IMR-90 (cell line): ENCODE measurements at regions not wholly inside any gene's neighbourhood (a gene's known extent, or its start where the extent isn't known, plus 50 kb on each side); places are given as distances from the start of the nearest gene placed in this dataset.

Source experiments
- ATAC-seq: fragments of 200-7000 bp; cut with Tn5 transposase; 2 replicates; pipeline ENCODE4 v1.9.1; 2020; ENCODE audit warnings: low read depth, mild to moderate bottlenecking, moderate library complexity
- BruUV-seq: library from RNA; stranded (reverse); fragments of 400-500 nt; replicated peaks from 2 replicates; lab custom pipeline; 2021; lab: Mats Ljungman, UMichigan
- CTCF ChIA-PET: fragments of 300-600 bp; formaldehyde crosslinking; extraction: SDS; loops from one replicate; lab custom pipeline; 2021; ENCODE audit warnings: antibody characterized with exemption; lab: Yijun Ruan, JAX
- POLR2A ChIA-PET: fragments of 300-600 bp; sonication (Branson Sonifier 250); formaldehyde crosslinking; loops from one replicate; lab custom pipeline; 2022; ENCODE audit warnings: antibody characterized with exemption; ENCODE audit not compliant: unreplicated experiment; lab: Charles Lee
- DNase-seq: peaks from one replicate; pipeline ENCODE4 v3.0.0; 2013
- H2AFZ ChIP-seq: replicated peaks from 2 replicates; pipeline ENCODE3; 2013; ENCODE audit warnings: low read length, mild to moderate bottlenecking; ENCODE audit not compliant: poor library complexity
- H2AK5ac ChIP-seq: 2 replicates; pipeline ENCODE4 v1.6.1; 2013; ENCODE audit warnings: low read depth, low read length, inconsistent platforms
- H2AK9ac ChIP-seq: replicated peaks from 2 replicates; pipeline ENCODE3; 2013; ENCODE audit warnings: mild to moderate bottlenecking, low read depth, low read length, moderate library complexity; ENCODE audit not compliant: poor library complexity
- H2BK120ac ChIP-seq: 2 replicates; pipeline ENCODE4 v1.6.1; 2013; ENCODE audit warnings: low read depth, low read length, inconsistent platforms
- H2BK15ac ChIP-seq: 3 replicates; pipeline ENCODE4 v1.6.1; 2013; ENCODE audit warnings: low read depth, low read length, inconsistent platforms
- H2BK20ac ChIP-seq: 2 replicates; pipeline ENCODE4 v1.6.1; 2013; ENCODE audit warnings: low read depth, mild to moderate bottlenecking, inconsistent platforms, low read length, moderate library complexity
- H2BK5ac ChIP-seq: 2 replicates; pipeline ENCODE4 v1.6.1; 2013; ENCODE audit warnings: mild to moderate bottlenecking, low read depth, low read length, inconsistent platforms; ENCODE audit not compliant: poor library complexity, severe bottlenecking
- H3K14ac ChIP-seq: replicated peaks from 2 replicates; pipeline ENCODE4 v1.6.1; 2013; ENCODE audit warnings: low read depth, low read length, inconsistent platforms
- H3K18ac ChIP-seq: 2 replicates; pipeline ENCODE4 v1.6.1; 2013; ENCODE audit warnings: low read depth, low read length, control low read depth
- H3K23ac ChIP-seq: 2 replicates; pipeline ENCODE4 v1.6.1; 2013; ENCODE audit warnings: low read depth, low read length, inconsistent platforms
- H3K27ac ChIP-seq: 2 replicates; pipeline ENCODE4 v1.5.1; 2013; ENCODE audit warnings: mild to moderate bottlenecking, control low read depth, low read length; ENCODE audit not compliant: insufficient read depth
- H3K27me3 ChIP-seq: 2 replicates; pipeline ENCODE4 v1.6.1; 2013; ENCODE audit warnings: low read length; ENCODE audit not compliant: control insufficient read depth, insufficient read depth
- H3K36me3 ChIP-seq: 2 replicates; pipeline ENCODE4 v1.6.1; 2013; ENCODE audit warnings: low read length, mixed read lengths; ENCODE audit not compliant: control insufficient read depth, insufficient read depth
- H3K4ac ChIP-seq: 2 replicates; pipeline ENCODE4 v1.6.1; 2013; ENCODE audit warnings: low read depth, low read length, inconsistent platforms
- H3K4me1 ChIP-seq: 2 replicates; pipeline ENCODE4 v1.6.1; 2013; ENCODE audit warnings: low read length, mixed read lengths; ENCODE audit not compliant: control insufficient read depth, insufficient read depth
- H3K4me2 ChIP-seq: 2 replicates; pipeline ENCODE4 v1.6.1; 2013; ENCODE audit warnings: low read depth, mild to moderate bottlenecking, control low read depth, low read length, moderate library complexity
- H3K4me3 ChIP-seq: 2 replicates; pipeline ENCODE4 v1.5.1; 2013; ENCODE audit warnings: low read depth, mild to moderate bottlenecking, control low read depth, low read length, moderate library complexity; ENCODE audit not compliant: insufficient read depth
- H3K56ac ChIP-seq: 2 replicates; pipeline ENCODE4 v1.6.1; 2013; ENCODE audit warnings: low read length, inconsistent platforms; ENCODE audit not compliant: insufficient read depth; ENCODE audit errors: extremely low read depth
- H3K79me1 ChIP-seq, 2 experiments: 2 replicates each; pipeline ENCODE4 v1.6.1; 2013; ENCODE audit warnings: low read length in 2 of 2, inconsistent platforms in 1 of 2, low read depth in 1 of 2
- H3K9ac ChIP-seq: 2 replicates; pipeline ENCODE4 v1.6.1; 2013; ENCODE audit warnings: low read depth, low read length, control low read depth
- H3K9me1 ChIP-seq: 2 replicates; pipeline ENCODE4 v1.6.1; 2013; ENCODE audit warnings: low read length, inconsistent platforms; ENCODE audit not compliant: insufficient read depth
- H3K9me3 ChIP-seq: 2 replicates; pipeline ENCODE4 v1.6.1; 2013; ENCODE audit warnings: low read length; ENCODE audit not compliant: control insufficient read depth, insufficient read depth
- H4K20me1 ChIP-seq: 2 replicates; pipeline ENCODE4 v1.6.1; 2013; ENCODE audit warnings: low read length, inconsistent platforms; ENCODE audit not compliant: insufficient read depth
- H4K5ac ChIP-seq: 2 replicates; pipeline ENCODE4 v1.6.1; 2013; ENCODE audit warnings: mild to moderate bottlenecking, low read depth, low read length, control low read depth
- H4K8ac ChIP-seq, 2 experiments: 2 replicates each; pipeline ENCODE4 v1.6.1; 2013; ENCODE audit warnings: low read depth in 2 of 2, low read length in 2 of 2, control low read depth in 1 of 2, inconsistent platforms in 1 of 2
- H4K91ac ChIP-seq: 2 replicates; pipeline ENCODE4 v1.6.1; 2013; ENCODE audit warnings: low read depth, low read length, inconsistent platforms; ENCODE audit not compliant: insufficient read depth
- BHLHE40 ChIP-seq: fragments of 150-350 bp; IDR thresholded peaks from 2 replicates; pipeline ENCODE4 v1.6.1; 2016; ENCODE audit warnings: mild to moderate bottlenecking, low read depth, low read length
- CHD1 ChIP-seq: IDR thresholded peaks from 2 replicates; pipeline ENCODE4 v1.6.1; 2012; ENCODE audit warnings: low read depth, low read length, improper control_type of control experiment
- CTCF ChIP-seq: conservative IDR thresholded peaks from 2 replicates; pipeline ENCODE4 v1.5.1; 2012; ENCODE audit warnings: mild to moderate bottlenecking, low read depth, low read length, improper control_type of control experiment
- ELK1 ChIP-seq: fragments of 150-350 bp; IDR thresholded peaks from 2 replicates; pipeline ENCODE4 v1.6.1; 2016; ENCODE audit warnings: low read depth, mild to moderate bottlenecking, low read length, moderate library complexity, borderline replicate concordance
- FOS ChIP-seq: fragments of 150-350 bp; IDR thresholded peaks from 2 replicates; pipeline ENCODE4 v1.6.1; 2016; ENCODE audit warnings: low read depth, low read length
- MAFK ChIP-seq: IDR thresholded peaks from 2 replicates; pipeline ENCODE4 v1.6.1; 2012; ENCODE audit warnings: low read depth, low read length, improper control_type of control experiment
- MAZ ChIP-seq: IDR thresholded peaks from 2 replicates; pipeline ENCODE4 v1.6.1; 2012; ENCODE audit warnings: low read depth, mild to moderate bottlenecking, low read length, improper control_type of control experiment, moderate library complexity, borderline replicate concordance
- MXI1 ChIP-seq: IDR thresholded peaks from 2 replicates; pipeline ENCODE4 v1.6.1; 2012; ENCODE audit warnings: low read depth, mild to moderate bottlenecking, low read length, moderate library complexity, borderline replicate concordance
- NFE2L2 ChIP-seq: fragments of 150-350 bp; IDR thresholded peaks from 2 replicates; pipeline ENCODE4 v1.6.1; 2016; ENCODE audit warnings: low read depth, mild to moderate bottlenecking, low read length
- RCOR1 ChIP-seq: IDR thresholded peaks from 2 replicates; pipeline ENCODE4 v1.6.1; 2012; ENCODE audit warnings: mild to moderate bottlenecking, low read length, improper control_type of control experiment; ENCODE audit not compliant: insufficient replicate concordance
- RFX5 ChIP-seq: IDR thresholded peaks from 2 replicates; pipeline ENCODE4 v1.8.0; 2012; ENCODE audit warnings: low read depth, mild to moderate bottlenecking, low read length, moderate library complexity
- SMC3 ChIP-seq: fragments of 150-350 bp; IDR thresholded peaks from 2 replicates; pipeline ENCODE4 v1.6.1; 2016; ENCODE audit warnings: low read depth, mild to moderate bottlenecking, antibody characterized with exemption, low read length, moderate library complexity
- USF2 ChIP-seq: fragments of 150-350 bp; IDR thresholded peaks from 2 replicates; pipeline ENCODE4 v1.6.1; 2017; ENCODE audit warnings: mild to moderate bottlenecking, antibody characterized with exemption, low read length, low read depth
- WGBS, 2 experiments: methylation state at CpG; one replicate each; pipeline versions ENCODE4 v1.1.5 to v1.1.7; 2013; ENCODE audit warnings: missing lambda C conversion rate in 2 of 2; ENCODE audit not compliant: insufficient read length in 1 of 2; ENCODE audit errors: extremely low coverage in 2 of 2; 5-methylcytosine and 5-hydroxymethylcytosine counted together
- dilution Hi-C: fragments of 300-500 bp; cut with HindIII; formaldehyde crosslinking; loops from one replicate; pipeline ENCODE4 v1.14.3; 2018; ENCODE audit warnings: low sequenced_read_pairs; ENCODE audit not compliant: unreplicated experiment
- in situ Hi-C: fragments of 300-500 bp; cut with MboI; formaldehyde crosslinking; loops from 3 replicates; pipeline ENCODE4 v1.14.3; 2019; ENCODE audit warnings: low sequenced_read_pairs, inconsistent platforms, mixed read lengths
- intact Hi-C: fragments of 100-400 bp; cut with micrococcal nuclease; formaldehyde crosslinking; loops from 2 replicates; pipeline ENCODE4 v1.10.0; 2022

GRCh38 chr2:174016447-174016846 lies 51.3 kb upstream of the SP3 start:
- dilution Hi-C loops = no loop called here

More at GRCh38 chr2:174016447-174016846, 51.3 kb upstream of the SP3 start:
- Histone ChIP-seq H2AK5ac (no peak overlapping the region), H2AFZ (no peak overlapping the region), H3K18ac (no peak overlapping the region), H2BK5ac (no peak overlapping the region), H3K14ac (no peak overlapping the region), H3K9me1 (no peaks in the 10 kb centered on the region; the same call in 1 of the 2 replicates), H3K27ac (no peak overlapping the region), H3K79me1 (no peaks in the 10 kb centered on the region), H4K5ac (no peak overlapping the region), H4K8ac (no peak overlapping the region), H3K23ac (no peak overlapping the region), H2BK20ac (no peak overlapping the region), H3K36me3 (no peaks in the 10 kb centered on the region), H3K9me3 (no peaks in the 10 kb centered on the region), H3K27me3 (no peaks in the 10 kb centered on the region), H2AK9ac (no peak overlapping the region), H3K4me3 (no peak overlapping the region), H2BK15ac (no peak overlapping the region), H3K4me2 (no peak overlapping the region), H4K91ac (no peak overlapping the region), H2BK120ac (no peak overlapping the region), H3K4me1 (peaks cover 13% of the 10 kb centered on the region), H4K20me1 (no peaks in the 10 kb centered on the region), H3K4ac (no peak overlapping the region), H3K9ac (no peak overlapping the region), H3K56ac (no peak overlapping the region)
- ATAC-seq (no peak), DNase-seq (no peak)
- intact Hi-C loops = no loop called here
- ChIA-PET CTCF (no interaction called here), POLR2A (interaction anchor here (0.7 kb wide), 1 partner anchor 306 kb away, joined by 5 read pairs; no protein-coding TSS in a partner anchor)
- 100% methylated on average over 3 of the region's 3 CpGs; no CpG with 5 or more reads in 1 of the 2 experiments for WGBS, 2 experiments
- TF ChIP-seq SMC3 (no peak), RCOR1 (no peak), CHD1 (no peak), USF2 (no peak), RFX5 (no peak), BHLHE40 (no peak), CTCF (no peak), ELK1 (no peak), NFE2L2 (no peak), MAFK (no peak), MAZ (no peak), FOS (no peak), MXI1 (no peak)
- BruUV-seq = no TSS peak
- in situ Hi-C loops = no loop called here
